K562 (cell line): ENCODE measurements at regions not wholly inside any gene's neighbourhood (a gene's known extent, or its start where the extent isn't known, plus 50 kb on each side); places are given as distances from the start of the nearest gene placed in this dataset.

Experiments
- ATAC-seq: fragments of 200-7000 bp; cut with Tn5 transposase; 3 replicates; pipeline ENCODE4 v1.9.1; 2020; ENCODE audit warnings: moderate library complexity
- BruUV-seq: library from RNA; stranded (reverse); fragments of 400-500 nt; replicated peaks from 2 replicates; lab custom pipeline; 2021; lab: Mats Ljungman, UMichigan
- CTCF ChIA-PET: fragments of 300-600 bp; formaldehyde crosslinking; extraction: SDS; loops from one replicate; lab custom pipeline; 2021; ENCODE audit warnings: low intra/inter-chr PET ratio; lab: Yijun Ruan, JAX
- POLR2A ChIA-PET: fragments of 300-600, 350-650 bp; sonication (Branson Sonifier 250); formaldehyde crosslinking; extraction: SDS; loops from one replicate; lab custom pipeline; 2021; ENCODE audit warnings: antibody characterized with exemption, inconsistent platforms; lab: Yijun Ruan, JAX
- DNase-seq, 4 experiments: peaks; one replicate each; pipeline versions ENCODE4 v3.0.0 to v3.0.0-alpha.2; 2011 to 2018; ENCODE audit warnings: low spot score in 3 of 4, mixed read lengths in 3 of 4; ENCODE audit errors: extremely low read depth in 1 of 4
- FAIRE-seq: peaks from 2 replicates; lab custom pipeline; 2011; peaks lifted over from hg19 to GRCh38; lab: Jason Lieb, UNC
- H2AFZ ChIP-seq: 2 replicates; pipeline ENCODE4 v1.6.0; 2011; ENCODE audit warnings: low read depth, low read length, control low read depth, inconsistent platforms
- H3K27ac ChIP-seq: fragments of 200-600 bp; 3 replicates; pipeline ENCODE4 v1.8.0; 2011; ENCODE audit warnings: low read depth, mild to moderate bottlenecking, control low read depth, inconsistent platforms, low read length, moderate library complexity, mixed read lengths; ENCODE audit errors: extremely low read depth
- H3K27me3 ChIP-seq, 2 experiments: fragments of 300-600 bp in 1 of 2; 2 replicates in 1 of 2; 3 replicates in 1 of 2; pipeline versions ENCODE4 v1.6.0 to v1.8.0; 2011; ENCODE audit warnings: inconsistent platforms in 2 of 2, low read length in 2 of 2, mild to moderate bottlenecking in 1 of 2, mixed read lengths in 1 of 2, moderate library complexity in 1 of 2; ENCODE audit not compliant: control insufficient read depth in 2 of 2, insufficient read depth in 2 of 2
- H3K36me3 ChIP-seq: fragments of 300-600 bp; 3 replicates; pipeline ENCODE4 v1.8.0; 2011; ENCODE audit warnings: mild to moderate bottlenecking, low read length, inconsistent platforms; ENCODE audit not compliant: control insufficient read depth, insufficient read depth
- H3K4me1 ChIP-seq, 2 experiments: fragments of 200-600 bp in 1 of 2; replicated peaks in 1 of 2; 2 replicates in 1 of 2; 3 replicates in 1 of 2; pipeline versions ENCODE4 v1.5.1 to v1.8.0; 2011; ENCODE audit warnings: inconsistent platforms in 2 of 2, low read length in 2 of 2, mild to moderate bottlenecking in 1 of 2, mixed read lengths in 1 of 2, moderate library complexity in 1 of 2; ENCODE audit not compliant: control insufficient read depth in 2 of 2, insufficient read depth in 2 of 2
- H3K4me2 ChIP-seq: 2 replicates; pipeline ENCODE4 v1.6.1; 2011; ENCODE audit warnings: low read length, control low read depth, inconsistent platforms, mixed read lengths; ENCODE audit not compliant: insufficient read depth
- H3K4me3 ChIP-seq: fragments of 200-600 bp; sonication (generic), shearing (Covaris generic); 2 replicates; pipeline ENCODE4 v1.5.1; 2016; ENCODE audit warnings: control low read depth, inconsistent platforms
- H3K79me2 ChIP-seq: fragments of 200-600 bp; 3 replicates; pipeline ENCODE4 v1.8.0; 2011; ENCODE audit warnings: low read length, inconsistent platforms; ENCODE audit not compliant: control insufficient read depth, insufficient read depth
- H3K9ac ChIP-seq, 2 experiments: 2 replicates each; pipeline versions ENCODE4 v1.6.0 to v1.6.1; 2011; ENCODE audit warnings: low read depth in 2 of 2, low read length in 2 of 2, control low read depth in 1 of 2, inconsistent platforms in 1 of 2, mild to moderate bottlenecking in 1 of 2, mixed read lengths in 1 of 2; ENCODE audit not compliant: insufficient read depth in 1 of 2
- H3K9me1 ChIP-seq: one replicate; pipeline ENCODE4 v1.6.0; 2011; ENCODE audit warnings: inconsistent platforms, mild to moderate bottlenecking, low read length, moderate library complexity; ENCODE audit not compliant: control insufficient read depth, insufficient read depth
- H3K9me3 ChIP-seq: replicated peaks from 2 replicates; pipeline ENCODE4 v1.5.1; 2011; ENCODE audit warnings: low read depth, low read length, inconsistent platforms; ENCODE audit not compliant: control insufficient read depth, insufficient read depth
- H4K20me1 ChIP-seq: replicated peaks from 2 replicates; pipeline ENCODE4 v1.6.1; 2011; ENCODE audit warnings: low read length, inconsistent platforms, mixed read lengths; ENCODE audit not compliant: control insufficient read depth, insufficient read depth
- ATF3 ChIP-seq, 2 experiments: fragments of 450-650 bp in 1 of 2; sonication (generic) in 1 of 2; formaldehyde crosslinking in 1 of 2; IDR thresholded peaks in 1 of 2; conservative IDR thresholded peaks in 1 of 2; 2 replicates each; pipeline versions ENCODE4 v1.6.1 to v1.8.1; 2016 to 2023; ENCODE audit warnings: mild to moderate bottlenecking in 2 of 2, moderate library complexity in 2 of 2, inconsistent platforms in 1 of 2, missing genetic modification reagents in 1 of 2
- MIER1 ChIP-seq: fragments of 450-650 bp; IDR thresholded peaks from 2 replicates; pipeline ENCODE4 v1.6.1; 2016; ENCODE audit warnings: antibody characterized with exemption, mild to moderate bottlenecking, low read depth
- MTA2 ChIP-seq: fragments of 450-650 bp; IDR thresholded peaks from 2 replicates; pipeline ENCODE4 v1.6.1; 2016; ENCODE audit warnings: low read depth
- POLR2B ChIP-seq: fragments of 450-650 bp; IDR thresholded peaks from 2 replicates; pipeline ENCODE4 v1.6.1; 2018; ENCODE audit warnings: low read depth; ENCODE audit not compliant: partially characterized antibody
- WGBS: fragments of 100-300 bp; shearing (Covaris generic); methylation state at CpG from one replicate; pipeline ENCODE4 v1.1.6; 2016; ENCODE audit warnings: low coverage, mixed read lengths; ENCODE audit not compliant: insufficient coverage; ENCODE audit errors: missing lambda C conversion rate; 5-methylcytosine and 5-hydroxymethylcytosine counted together
- in situ Hi-C: fragments of 300-500 bp; cut with MboI; formaldehyde crosslinking; loops from 4 replicates; pipeline ENCODE4 v1.15.0; 2018; ENCODE audit warnings: inconsistent platforms, mixed read lengths
- intact Hi-C: fragments of 100-400 bp; cut with micrococcal nuclease; formaldehyde crosslinking; loops from 2 replicates; pipeline ENCODE4 v1.14.2; 2022
- TF ChIP-seq, protein P1 (sequence below), 3 experiments: IDR thresholded peaks in 2 of 3; conservative IDR thresholded peaks in 1 of 3; 2 replicates each; pipeline ENCODE4 v1.5.1; 2011 to 2012; ENCODE audit warnings: low read length in 3 of 3, mild to moderate bottlenecking in 3 of 3, control low read depth in 2 of 3, improper control_type of control experiment in 1 of 3, inconsistent platforms in 1 of 3, low read depth in 1 of 3, mixed read lengths in 1 of 3, moderate library complexity in 1 of 3; ENCODE audit not compliant: insufficient read depth in 2 of 3

GRCh38 chr6:51554029-51554428, 533.4 kb downstream of the PKHD1 start (continued):
- TF ChIP-seq ATF3 (IDR thresholded peaks at IDR 0.05) (peak; percentile 56; the same call in 1 of the 2 replicates), ATF3 (CRISPR knock-in tag; conservative IDR thresholded peaks at IDR 0.05) (no peak), MIER1 (no peak), MTA2 (no peak)

- H3K9me1 ChIP-seq: no peaks in the 10 kb centered on the region
- no peaks in the 10 kb centered on the region for H3K9me3 ChIP-seq
- no peaks in the 10 kb centered on the region for H3K79me2 ChIP-seq
- H4K20me1 ChIP-seq: no peaks in the 10 kb centered on the region
- ChIA-PET POLR2A (no interaction called here), CTCF (no interaction called here)
- H2AFZ ChIP-seq: no peak overlapping the region
- H3K27ac ChIP-seq: no peak overlapping the region
- H3K4me3 ChIP-seq: no peak overlapping the region
- ATAC-seq (no peak), FAIRE-seq (peak; percentile 59), DNase-seq (no peak)
- no peak overlapping the region for H3K9ac ChIP-seq
- TF ChIP-seq, protein P1, sequence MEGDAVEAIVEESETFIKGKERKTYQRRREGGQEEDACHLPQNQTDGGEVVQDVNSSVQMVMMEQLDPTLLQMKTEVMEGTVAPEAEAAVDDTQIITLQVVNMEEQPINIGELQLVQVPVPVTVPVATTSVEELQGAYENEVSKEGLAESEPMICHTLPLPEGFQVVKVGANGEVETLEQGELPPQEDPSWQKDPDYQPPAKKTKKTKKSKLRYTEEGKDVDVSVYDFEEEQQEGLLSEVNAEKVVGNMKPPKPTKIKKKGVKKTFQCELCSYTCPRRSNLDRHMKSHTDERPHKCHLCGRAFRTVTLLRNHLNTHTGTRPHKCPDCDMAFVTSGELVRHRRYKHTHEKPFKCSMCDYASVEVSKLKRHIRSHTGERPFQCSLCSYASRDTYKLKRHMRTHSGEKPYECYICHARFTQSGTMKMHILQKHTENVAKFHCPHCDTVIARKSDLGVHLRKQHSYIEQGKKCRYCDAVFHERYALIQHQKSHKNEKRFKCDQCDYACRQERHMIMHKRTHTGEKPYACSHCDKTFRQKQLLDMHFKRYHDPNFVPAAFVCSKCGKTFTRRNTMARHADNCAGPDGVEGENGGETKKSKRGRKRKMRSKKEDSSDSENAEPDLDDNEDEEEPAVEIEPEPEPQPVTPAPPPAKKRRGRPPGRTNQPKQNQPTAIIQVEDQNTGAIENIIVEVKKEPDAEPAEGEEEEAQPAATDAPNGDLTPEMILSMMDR (IDR thresholded peaks at IDR 0.05 in 2 of 3, conservative IDR thresholded peaks at IDR 0.05 in 1 of 3; ENCODE audit: insufficient read depth in 2 of 3, low read depth in 1 of 3, low read length in 3 of 3): peak in 1 of 3 experiments; percentile 2; a peak in 1 of 6 replicates
- TF ChIP-seq POLR2B: no peak
- BruUV-seq: no TSS peak
- no peaks in the 10 kb centered on the region for H3K27me3 ChIP-seq
- no peak overlapping the region for H3K4me2 ChIP-seq
- no peaks in the 10 kb centered on the region for H3K36me3 ChIP-seq
- WGBS: 0% methylated on average over 2 of the region's 2 CpGs
- in situ Hi-C loops: no loop called here
- H3K4me1 ChIP-seq: no peaks in the 10 kb centered on the region
- intact Hi-C loops: no loop called here
These were observed 528.4 kb downstream of the PKHD1 start for GRCh38 chr6:51559059-51559458.
